PC-9 (cell line): ENCODE measurements at regions not wholly inside any gene's neighbourhood (a gene's known extent, or its start where the extent isn't known, plus 50 kb on each side); places are given as distances from the start of the nearest gene placed in this dataset.
A peak's percentile ranks its signal among the peaks of the same experiment; 100 is the strongest.

Experiments used
- CTCF ChIP-seq: fragments of 200-600 bp; sonication (generic); conservative IDR thresholded peaks from 2 replicates; pipeline ENCODE4 v1.6.1; 2017; ENCODE audit warnings: mixed run types, antibody characterized with exemption, mild to moderate bottlenecking, moderate library complexity
- EZH2 ChIP-seq: fragments of 200-600 bp; sonication (generic); IDR thresholded peaks from 2 replicates; pipeline ENCODE4 v1.8.0; 2017; ENCODE audit warnings: antibody characterized with exemption, low read depth

GRCh38 chr11:36744375-36745168 lies 146.5 kb upstream of the RAG2 start:
- TF ChIP-seq CTCF (peak; percentile 77), EZH2 (no peak)
